Stimulated activated CD4-positive, alpha-beta T cell treated with anti-CD3 and anti-CD28 coated beads, TNF-alpha, amount 100 ng/mL, for 48 hours (primary cell): ENCODE measurements at regions not wholly inside any gene's neighbourhood (a gene's known extent, or its start where the extent isn't known, plus 50 kb on each side); places are given as distances from the start of the nearest gene placed in this dataset.
"Not testable (repeated sequence)": the region's sequence is repeated elsewhere in the genome, so short reads cannot be mapped to it uniquely, and the experiment has no call there.

ENCODE experiments used
- DNase-seq, 3 donors: peaks; one replicate each; pipeline ENCODE4 v3.0.0-alpha.2; 2020; ENCODE audit warnings: low read depth in 3 of 3

DNA sequence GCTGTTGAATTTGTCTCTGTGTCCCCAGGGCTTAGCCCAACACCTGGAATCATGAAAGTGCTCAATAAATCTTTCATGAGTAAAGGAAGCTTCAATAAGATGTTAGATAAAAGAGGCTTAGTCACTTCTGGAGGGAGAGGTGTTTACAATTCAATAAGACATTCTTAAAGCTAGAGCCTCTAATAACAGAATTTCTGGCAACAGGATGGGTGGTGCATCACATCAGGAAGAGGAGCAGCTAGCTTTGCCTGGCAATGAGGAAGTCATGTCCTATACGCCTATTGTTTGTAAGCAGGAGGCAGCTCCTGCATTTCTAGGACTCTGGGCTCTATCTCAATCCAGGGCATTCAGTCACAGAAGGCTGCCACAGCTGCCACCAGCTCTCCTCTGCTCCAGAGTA is 638.5 kb downstream of the EPM2A start:
- no peak for DNase-seq

DNA sequence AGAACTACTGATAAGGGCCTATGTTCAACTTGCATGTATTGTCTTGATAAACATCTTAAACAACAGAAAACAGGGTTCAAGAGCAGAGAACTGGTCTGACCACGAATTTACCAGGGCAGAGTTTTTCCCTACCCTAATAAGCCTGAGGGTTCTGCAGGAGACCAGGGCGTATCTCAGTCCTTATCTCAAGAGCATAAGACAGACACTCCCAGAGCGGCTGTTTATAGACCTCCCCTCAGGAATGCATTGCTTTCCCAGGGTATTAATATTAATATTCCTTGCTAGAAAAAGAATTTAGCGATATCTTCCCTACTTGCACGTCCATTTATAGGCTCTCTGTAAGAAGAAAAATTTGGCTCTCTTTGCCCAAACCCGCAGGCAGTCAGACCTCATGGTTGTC is 637.2 kb downstream of the EPM2A start:
- DNase-seq, result not testable (repeated sequence)

DNA sequence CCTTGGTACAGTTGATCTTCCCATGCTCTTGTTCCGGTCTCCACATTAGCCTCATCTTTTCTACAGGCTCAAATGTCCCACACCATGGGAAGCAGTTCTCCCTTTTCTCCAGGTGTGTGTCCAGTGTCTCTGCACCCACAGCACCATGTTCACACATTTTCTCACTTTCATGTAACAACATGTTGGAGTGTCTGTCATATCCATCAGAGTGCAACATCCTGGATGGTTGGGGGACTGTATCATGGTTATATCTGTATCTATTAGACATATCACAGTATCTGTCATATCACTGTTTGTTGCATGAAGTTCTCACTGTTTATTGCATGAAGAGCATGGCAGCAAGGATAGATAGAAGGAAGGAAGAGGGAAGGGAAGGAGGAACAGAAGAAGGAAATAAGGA is 635.6 kb downstream of the EPM2A start:
- no peak for DNase-seq

DNA sequence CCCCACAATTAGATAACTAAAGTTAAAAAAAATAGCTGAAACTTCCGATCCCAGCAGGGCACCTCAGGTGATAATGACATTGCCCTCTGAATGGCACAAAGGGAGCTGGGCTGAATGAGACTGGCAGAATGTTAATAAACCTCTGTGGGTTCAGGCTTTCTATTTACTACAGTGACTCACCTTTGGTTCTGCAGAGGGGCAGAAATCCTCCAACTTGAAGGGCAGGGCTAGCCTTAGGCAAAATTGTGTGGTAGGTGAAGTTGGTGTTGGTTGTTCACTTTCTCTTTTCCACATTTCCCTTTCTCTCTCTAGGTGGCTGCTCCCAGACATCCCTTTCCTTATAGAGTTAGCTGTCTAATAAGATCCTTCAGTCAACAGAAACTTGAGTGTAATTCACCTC is 625.2 kb downstream of the EPM2A start:
- DNase-seq, result no peak

DNA sequence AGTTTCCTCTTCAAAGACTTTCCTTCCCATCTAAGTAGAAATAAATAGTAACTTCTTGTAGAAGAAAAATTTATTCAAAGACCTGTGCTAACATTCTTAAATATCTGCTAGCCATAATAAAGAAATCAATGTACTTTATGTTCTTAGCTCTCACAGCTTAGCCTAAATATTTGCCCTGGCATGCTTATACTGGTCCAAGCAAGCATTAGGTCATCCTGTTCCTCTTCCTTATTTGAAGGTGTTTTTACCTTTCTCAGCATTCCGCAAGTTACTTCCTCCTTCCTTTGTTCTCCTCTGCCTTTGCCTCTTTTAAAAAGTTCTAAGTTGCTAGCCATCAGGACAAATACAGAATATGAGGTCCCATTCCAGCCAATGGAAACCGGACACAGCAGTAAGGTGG is 623.9 kb downstream of the EPM2A start:
- not testable (repeated sequence) for DNase-seq

DNA sequence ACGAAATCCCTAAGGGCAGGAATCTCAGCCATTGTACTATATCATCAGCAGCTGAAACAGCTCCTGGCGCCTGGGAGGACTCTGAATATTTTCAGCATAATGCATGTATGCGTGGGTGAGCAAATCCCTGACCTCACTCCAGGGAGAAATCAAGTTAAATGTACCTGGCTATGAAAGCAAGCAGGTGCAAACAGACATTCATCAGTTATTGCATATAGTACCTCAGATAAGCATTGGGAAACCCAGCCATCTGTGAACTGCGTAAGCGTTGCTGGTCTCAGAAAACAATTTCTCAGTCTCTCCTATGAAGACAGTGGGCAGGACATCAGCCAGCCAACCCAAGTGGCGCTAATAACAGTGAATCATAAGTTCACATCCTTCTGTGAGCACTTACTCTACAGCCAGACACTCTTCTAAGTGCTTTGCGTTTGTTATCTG is 622.6 kb downstream of the EPM2A start:
- DNase-seq, result no peak

DNA sequence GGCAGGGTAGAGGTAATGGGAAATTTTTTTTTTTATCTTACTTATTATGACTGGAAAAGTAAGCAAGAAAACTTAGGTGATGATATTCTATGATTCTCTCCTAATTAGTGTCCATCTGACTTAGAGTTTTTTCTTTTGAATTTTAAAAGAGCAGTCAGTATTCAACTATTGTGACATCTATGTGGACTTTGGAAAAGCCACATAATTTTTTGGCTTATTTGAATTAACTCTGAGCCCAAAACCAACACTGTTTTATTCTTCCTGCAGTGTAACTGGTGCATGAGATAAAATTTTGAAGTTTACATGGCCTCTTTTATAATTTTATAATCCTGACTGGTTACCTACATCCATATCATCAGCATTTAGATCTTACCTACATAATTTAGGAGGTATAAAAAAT is 619.7 kb downstream of the EPM2A start:
- DNase-seq, result no peak

DNA sequence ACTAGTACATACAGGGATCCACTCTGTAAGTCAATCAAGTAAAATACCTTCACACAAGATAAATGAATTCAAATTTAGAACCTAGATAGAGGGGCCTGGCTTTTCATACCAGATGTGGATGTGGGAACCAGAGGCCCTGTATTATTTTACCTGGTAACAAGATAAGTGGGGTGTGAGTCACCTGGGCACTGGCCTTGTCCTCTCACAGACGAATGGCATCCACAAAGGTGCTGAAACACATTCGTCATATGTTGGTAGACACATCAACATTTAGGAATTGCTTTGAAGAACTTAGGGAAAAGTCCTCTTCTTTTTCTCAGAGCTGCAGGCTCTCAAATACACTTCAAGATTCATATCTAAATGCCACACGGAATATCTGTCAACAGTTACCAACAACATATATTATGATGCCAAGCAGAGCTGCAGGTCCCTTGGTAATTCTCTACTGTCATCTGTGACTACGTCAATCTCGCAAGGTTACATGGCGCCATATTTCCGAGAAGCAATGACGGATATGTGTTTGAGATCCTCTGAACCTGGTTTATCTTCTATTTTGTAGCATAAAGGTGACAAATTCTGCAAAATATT is 618.6 kb downstream of the EPM2A start:
- DNase-seq, result no peak

DNA sequence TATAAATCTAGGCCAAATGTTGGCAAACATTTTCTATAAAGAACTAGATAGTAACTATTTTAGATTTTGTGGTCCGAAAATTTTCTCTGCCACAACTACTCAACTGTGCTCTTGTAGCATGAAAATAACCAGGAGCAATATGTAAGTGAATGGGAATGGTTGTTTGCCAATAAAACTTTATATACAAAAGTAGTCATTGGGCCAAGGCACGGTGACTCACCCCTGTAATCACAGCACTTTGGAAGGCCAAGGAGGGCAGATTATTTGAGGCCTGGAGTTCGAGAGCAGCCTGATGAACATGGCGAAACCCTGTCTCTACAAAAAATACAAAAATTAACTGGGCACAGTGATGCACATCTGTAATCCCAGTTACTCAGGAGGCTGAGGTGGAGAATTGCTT is 617.1 kb downstream of the EPM2A start:
- no peak for DNase-seq

DNA sequence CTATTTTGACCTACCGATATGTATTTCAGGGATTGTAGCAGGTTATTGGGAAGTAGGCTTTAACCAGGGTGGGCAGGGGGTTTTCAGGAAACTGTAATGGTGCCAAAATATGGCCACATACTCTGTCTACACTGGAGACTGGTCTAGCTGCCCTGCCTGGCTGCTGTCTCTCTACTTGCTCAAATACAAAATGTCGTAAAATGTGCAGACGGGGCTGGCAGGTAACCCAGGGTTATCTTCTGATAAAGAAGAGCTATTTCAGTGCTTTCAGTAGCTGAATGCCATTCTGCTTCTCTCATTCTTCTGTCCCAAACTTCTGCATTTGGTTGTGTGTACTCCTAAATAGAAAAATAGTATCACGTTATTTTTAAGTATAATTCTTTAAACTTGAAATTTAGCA is 616.2 kb downstream of the EPM2A start:
- no peak for DNase-seq

DNA sequence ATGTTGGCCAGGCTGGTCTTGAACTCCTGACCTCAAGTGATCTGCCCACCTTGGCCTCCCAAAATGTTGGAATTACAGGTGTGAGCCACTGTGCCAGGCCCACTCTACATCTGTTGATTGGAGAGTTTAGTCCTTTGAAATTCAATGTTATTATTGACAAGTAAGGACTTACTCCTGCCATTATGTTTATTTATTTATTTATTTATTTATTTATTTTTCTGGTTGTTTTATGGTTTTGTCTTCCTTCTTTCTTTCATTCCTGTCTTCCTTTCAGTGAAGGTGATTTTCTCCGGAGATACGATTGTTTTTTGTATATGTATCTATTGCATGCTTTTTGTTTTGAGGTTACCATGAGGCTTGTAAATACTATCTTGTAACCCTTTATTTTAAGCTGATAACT is 602.6 kb downstream of the EPM2A start:
- DNase-seq, result no peak

DNA sequence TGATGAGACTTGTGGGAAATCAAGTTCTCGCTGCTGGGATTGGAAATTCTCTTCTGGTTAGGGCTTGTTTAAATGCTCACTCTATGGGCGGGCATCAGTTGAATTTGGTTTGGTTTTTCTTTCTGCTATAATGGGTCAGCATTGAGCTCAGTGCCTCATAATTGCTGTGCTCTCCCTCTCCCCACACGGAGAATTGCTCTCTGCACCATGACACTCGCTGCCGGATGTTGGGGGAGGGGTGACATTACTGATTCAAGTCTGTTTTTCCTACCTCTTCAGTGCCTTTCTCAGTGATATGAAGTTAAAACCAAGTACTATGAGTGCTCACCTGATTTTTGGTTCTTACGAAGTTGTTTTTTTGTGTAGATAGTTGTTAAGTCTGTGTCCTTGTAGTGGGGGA is 599.6 kb downstream of the EPM2A start:
- DNase-seq, result no peak

DNA sequence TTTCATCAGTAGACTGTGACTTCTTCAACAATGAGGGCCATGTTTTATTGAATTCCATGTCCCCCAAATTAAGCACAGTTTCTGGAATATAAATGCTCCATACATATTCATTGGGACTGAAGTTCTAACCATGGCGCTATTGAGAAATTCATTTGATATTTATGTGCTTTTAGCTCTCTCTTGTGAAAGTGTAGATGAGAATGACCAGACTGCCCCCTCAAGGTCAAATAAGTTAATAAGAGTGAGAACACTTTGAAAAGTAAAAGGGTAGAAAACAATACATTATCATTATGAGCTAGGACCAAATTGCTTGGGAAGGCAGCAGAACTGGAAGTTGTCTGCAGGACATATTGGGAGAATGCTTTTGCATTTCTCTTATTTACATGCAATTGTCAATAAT is 597.9 kb downstream of the EPM2A start:
- no peak for DNase-seq

DNA sequence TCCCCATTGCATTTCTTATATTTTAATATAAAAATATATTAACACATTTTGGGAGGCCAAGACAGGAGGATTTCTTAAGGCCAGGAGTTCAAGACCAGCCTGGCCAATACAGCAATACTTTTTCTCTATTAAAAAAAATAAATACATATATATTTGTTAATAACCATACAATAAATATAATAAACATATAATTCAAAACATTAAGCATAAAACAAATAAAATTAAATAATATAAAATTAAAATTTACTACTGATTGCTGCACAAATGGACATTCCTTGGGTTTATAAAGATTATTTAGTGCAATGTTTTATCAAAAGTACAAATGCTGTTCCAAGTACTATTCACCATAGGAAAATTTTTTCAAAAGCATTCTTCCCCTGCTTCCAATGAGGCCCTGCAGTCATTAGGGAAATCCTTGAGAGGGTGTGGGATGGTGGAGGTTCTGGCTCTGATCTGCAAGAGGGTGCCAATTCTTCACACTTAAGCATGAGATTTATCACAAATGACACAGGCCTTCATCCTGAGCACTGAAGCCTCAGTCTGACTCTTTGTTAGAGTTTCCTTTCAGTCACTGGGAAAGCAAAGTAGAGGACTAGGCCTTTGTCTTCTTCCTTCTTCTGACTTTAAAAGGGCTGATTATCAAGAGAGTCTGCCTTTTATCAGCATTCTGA is 596.7 kb downstream of the EPM2A start:
- no peak for DNase-seq

DNA sequence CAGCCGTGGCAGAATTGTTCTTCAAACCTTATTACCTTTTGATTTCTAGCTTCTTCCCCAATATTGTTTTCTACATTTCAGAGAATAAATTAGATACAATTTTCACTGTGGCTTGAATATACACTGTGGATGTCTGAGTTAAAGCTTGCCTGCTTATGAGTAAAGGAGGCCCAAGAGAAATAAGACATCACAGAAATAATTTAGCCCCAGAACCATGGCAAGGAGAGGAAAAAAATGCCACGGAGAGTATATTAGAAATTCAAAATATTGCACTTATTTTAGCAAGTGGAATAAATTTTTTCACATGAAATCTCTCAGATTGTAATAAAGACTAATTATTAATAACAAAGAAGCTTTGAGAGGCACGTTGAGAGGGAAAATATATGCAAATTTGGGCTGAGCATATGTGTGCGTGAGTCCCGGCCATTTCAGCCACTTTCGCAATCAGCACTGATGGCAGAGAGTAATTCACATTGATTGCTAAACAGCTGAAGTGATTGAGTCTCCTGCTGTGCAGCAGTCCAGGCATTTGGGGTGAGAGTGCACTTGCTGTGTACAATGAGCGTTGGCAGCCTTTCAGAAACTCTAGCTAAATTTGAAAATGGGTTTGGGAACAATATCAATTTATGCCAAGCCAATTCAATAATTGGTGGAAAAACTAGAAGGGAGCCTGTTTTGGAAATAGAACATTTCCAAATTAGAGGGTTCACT is 596.0 kb downstream of the EPM2A start:
- no peak for DNase-seq

DNA sequence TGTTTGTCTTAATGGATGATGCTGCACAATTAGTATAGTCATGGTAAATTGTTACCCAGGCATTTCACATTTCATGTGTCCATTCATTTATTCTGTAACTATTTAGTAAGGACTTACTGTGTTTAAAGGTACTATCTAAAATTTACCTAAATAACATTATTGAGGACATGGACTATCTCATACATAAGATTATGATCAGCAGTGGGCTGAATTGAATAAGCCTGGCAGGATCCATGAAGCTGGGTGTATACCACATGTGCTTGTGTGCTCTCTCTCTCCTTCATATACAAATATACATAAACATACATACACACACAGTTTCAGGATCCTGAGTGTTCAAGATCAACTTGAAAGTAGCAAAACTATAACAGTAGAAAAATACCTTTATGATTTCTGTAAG is 595.4 kb downstream of the EPM2A start:
- no peak for DNase-seq

DNA sequence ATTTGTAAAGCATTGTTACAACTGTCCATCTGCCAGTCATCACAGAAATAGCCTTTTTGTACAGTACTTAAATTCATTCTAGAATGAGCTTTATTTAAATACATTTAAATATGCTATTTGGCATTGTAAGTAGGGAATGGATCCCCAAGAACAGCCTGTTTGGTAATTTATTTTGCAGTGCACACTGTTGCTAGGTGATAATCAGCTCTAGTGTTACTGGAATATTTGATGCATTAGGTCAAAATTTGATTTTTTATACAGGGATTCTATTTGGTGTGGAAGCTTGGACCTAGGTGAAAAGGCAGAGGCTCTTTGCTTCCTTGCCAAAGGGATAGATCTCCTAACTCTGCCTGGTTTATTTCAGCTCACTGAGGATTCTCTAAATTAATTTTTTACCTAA is 593.7 kb downstream of the EPM2A start:
- no peak for DNase-seq

DNA sequence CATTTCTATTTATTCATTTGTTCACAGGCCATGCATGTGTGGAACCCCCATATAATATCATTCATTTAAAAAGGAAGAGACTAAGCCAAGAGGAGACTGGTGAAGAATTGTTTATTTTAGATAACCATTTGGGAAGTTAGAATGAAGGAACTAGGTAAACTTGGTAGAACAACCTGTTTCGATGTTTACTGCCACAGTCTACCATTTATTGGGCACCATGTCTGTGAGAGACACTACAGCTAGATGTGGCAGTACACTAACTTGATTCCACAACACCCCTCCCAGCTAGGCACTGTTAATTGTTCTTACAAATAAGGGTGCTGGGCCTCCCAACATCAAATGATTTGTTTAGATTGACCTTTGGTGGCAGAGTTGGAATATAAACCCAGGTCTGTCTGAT is 592.4 kb downstream of the EPM2A start:
- no peak for DNase-seq

DNA sequence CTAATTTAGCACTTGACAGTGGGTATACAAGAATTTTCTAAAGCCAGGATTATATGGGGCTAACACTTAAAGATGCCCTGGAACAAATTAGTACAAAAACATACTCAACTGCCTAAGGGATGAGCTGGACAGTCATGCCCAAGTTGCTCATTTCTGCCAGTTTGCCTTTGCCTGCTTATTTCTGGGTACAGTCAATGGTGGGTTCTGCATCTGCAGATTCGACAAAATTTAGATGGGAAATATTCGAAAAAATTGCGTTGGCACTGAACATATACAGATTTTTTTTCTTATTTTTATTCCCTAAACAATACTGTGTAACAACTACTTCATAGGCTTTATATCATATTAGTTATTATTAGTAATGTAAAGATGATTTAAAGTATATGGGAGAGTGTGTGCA is 591.9 kb downstream of the EPM2A start:
- no peak for DNase-seq

DNA sequence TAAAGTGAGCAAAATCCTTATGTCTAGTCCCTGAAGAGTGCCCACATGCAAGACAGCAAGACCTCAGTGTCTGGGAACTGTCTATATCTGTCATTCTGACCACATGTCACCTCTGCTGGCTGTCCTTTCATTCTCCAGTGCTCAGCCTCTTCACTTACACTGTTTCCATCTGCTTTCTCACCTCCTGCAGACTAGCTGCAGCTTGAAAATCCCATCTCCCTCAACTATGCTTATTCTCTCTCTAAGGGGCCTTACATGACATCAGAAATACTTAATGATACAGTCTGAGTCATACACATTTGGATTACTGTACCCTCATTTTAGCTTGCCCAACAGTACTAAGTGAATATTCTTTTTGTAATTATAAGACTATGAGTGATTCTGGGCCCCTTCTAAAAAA is 587.8 kb downstream of the EPM2A start:
- DNase-seq, result no peak

DNA sequence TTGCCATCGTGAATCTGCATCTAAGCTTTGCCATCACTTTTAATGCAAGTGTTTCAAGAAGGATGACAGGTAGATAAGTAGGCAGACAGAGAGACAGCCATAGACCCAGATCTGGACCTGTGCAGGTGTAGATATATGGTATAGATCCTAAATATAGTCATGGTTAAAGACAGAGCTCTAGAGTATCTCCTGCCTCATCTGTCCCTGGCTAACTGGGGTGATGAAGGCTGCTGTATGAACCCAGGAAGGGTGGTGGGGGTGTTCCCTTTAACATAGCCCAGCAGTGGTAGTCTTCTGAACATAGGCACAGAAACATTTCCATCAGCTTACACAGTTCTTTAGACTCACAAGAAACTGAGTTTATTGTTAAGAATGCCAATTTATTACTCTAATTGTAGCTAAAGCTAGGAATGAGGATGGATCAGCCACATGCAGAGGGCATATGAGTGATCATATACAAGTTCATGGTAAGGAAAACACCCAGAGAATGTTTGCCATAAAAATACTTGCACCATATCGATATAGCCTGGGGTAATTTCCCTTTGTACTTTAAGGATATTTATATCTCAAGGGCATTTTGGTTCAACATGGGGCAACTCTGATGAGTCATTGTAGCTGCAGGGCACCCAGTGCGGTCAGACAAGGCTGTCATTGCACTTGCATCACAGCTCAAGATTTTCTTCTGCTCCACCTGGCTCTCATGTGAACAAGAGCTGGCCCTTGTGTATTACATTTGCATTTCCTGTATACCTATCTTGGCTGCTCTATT is 587.2 kb downstream of the EPM2A start:
- no peak for DNase-seq

DNA sequence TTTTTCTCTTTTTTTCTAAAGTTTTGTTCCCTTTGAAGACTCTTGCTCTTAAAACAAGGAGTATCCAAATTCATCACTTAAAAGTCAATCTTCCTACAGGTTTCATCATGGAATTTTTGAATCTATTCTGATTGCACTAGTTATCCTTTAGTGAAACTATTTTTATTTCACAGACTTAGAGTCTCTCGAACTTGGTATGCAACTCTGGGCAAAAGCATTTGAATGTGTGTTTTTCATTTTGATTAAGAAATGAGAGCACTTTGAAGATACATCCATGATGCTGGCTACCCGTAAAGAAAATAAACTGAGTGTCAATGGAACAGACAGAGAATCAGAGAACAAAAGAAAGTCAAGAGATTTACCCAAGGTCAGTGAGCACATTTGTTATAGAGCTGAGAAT is 586.5 kb downstream of the EPM2A start:
- no peak for DNase-seq

DNA sequence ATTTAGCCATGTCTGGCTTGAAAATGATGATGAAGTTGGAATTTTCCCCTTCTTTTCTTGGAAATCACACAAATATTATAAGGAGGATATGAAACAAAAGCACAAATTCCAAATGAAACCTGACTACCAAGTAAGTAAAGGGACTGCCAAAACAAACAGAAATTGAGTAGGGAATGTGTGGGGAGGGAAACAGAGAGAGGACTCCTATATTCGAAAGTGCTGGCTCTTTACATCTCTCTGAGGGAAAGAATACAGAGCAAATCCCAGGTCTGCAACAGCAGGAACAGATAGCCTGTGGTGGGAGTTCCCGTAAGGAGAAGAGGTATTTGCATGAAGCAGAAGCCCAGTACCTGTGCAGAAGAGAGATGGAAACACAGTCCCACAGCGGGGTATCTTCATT is 583.7 kb downstream of the EPM2A start:
- DNase-seq, result no peak
